HFFc6 (cell line): ENCODE measurements at regions not wholly inside any gene's neighbourhood (a gene's known extent, or its start where the extent isn't known, plus 50 kb on each side); places are given as distances from the start of the nearest gene placed in this dataset.
A peak's percentile ranks its signal among the peaks of the same experiment; 100 is the strongest.

Experiments
- DNase-seq: peaks from one replicate; pipeline ENCODE4 v3.0.0-alpha.2; 2018
- H3K27ac Mint-ChIP-seq: 2 replicates; pipeline ENCODE4 v1.8.0; 2020; ENCODE audit warnings: mild to moderate bottlenecking, mixed read lengths
- H3K27me3 Mint-ChIP-seq: 2 replicates; pipeline ENCODE4 v1.8.0; 2021; ENCODE audit warnings: mild to moderate bottlenecking, moderate library complexity, mixed read lengths; ENCODE audit not compliant: insufficient read depth
- H3K36me3 Mint-ChIP-seq: 2 replicates; pipeline ENCODE4 v1.8.0; 2021; ENCODE audit warnings: low read depth, mixed read lengths
- H3K4me1 Mint-ChIP-seq: 2 replicates; pipeline ENCODE4 v1.8.0; 2020; ENCODE audit warnings: low read depth, mixed read lengths
- H3K4me3 Mint-ChIP-seq: 2 replicates; pipeline ENCODE4 v1.8.0; 2020; ENCODE audit warnings: mild to moderate bottlenecking, moderate library complexity, mixed read lengths
- H3K9me3 Mint-ChIP-seq: 2 replicates; pipeline ENCODE4 v1.8.0; 2020; ENCODE audit warnings: mild to moderate bottlenecking, mixed read lengths
- TF ChIP-seq, protein P1 (sequence below): fragments of 200-600 bp; sonication (generic); IDR thresholded peaks from 2 replicates; pipeline ENCODE4 v1.5.0; 2021; ENCODE audit warnings: antibody characterized with exemption, mild to moderate bottlenecking

- Mint-ChIP-seq H3K9me3 (peaks cover 18% of the 10 kb centered on the region), H3K27ac (no peak overlapping the region), H3K4me3 (no peak overlapping the region), H3K4me1 (peaks cover 9% of the 10 kb centered on the region), H3K36me3 (peaks cover 17% of the 10 kb centered on the region), H3K27me3 (peaks cover 10% of the 10 kb centered on the region)
- TF ChIP-seq, protein P1, sequence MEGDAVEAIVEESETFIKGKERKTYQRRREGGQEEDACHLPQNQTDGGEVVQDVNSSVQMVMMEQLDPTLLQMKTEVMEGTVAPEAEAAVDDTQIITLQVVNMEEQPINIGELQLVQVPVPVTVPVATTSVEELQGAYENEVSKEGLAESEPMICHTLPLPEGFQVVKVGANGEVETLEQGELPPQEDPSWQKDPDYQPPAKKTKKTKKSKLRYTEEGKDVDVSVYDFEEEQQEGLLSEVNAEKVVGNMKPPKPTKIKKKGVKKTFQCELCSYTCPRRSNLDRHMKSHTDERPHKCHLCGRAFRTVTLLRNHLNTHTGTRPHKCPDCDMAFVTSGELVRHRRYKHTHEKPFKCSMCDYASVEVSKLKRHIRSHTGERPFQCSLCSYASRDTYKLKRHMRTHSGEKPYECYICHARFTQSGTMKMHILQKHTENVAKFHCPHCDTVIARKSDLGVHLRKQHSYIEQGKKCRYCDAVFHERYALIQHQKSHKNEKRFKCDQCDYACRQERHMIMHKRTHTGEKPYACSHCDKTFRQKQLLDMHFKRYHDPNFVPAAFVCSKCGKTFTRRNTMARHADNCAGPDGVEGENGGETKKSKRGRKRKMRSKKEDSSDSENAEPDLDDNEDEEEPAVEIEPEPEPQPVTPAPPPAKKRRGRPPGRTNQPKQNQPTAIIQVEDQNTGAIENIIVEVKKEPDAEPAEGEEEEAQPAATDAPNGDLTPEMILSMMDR, result no peak
- DNase-seq, result no peak
Measured at GRCh38 chr4:181908168-181908567, 335.0 kb upstream of the TENM3 start.

- Mint-ChIP-seq H3K4me3 (no peak overlapping the region), H3K36me3 (peaks cover 23% of the 10 kb centered on the region), H3K9me3 (peaks cover 24% of the 10 kb centered on the region), H3K27me3 (peaks cover 17% of the 10 kb centered on the region), H3K4me1 (peaks cover 9% of the 10 kb centered on the region), H3K27ac (no peak overlapping the region)
- no peak for DNase-seq
- TF ChIP-seq, protein P1, result no peak
Measured at GRCh38 chr4:181909368-181909767, 333.8 kb upstream of the TENM3 start.

DNA sequence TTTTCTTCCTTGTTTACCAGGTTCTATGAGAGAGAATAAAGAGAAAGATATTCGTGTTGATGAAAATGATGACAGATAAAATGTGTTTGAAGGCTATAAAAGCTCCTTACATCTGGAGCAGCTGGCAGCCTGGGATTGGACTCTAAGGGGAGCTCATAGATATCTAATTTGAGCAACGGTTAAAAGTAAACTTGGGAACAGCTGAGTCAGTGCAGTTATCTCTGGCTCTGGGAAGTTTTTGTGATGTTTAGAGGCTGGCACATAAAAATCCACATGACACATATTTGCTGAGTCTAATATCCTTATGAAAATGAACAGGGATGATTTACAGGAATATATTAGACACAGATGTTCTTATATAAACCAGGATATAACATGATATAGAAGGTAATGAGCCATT is 331.8 kb upstream of the TENM3 start:
- TF ChIP-seq, protein P1, result no peak
- H3K36me3 Mint-ChIP-seq, result peaks cover 18% of the 10 kb centered on the region
- H3K27ac Mint-ChIP-seq, result no peak overlapping the region
- H3K9me3 Mint-ChIP-seq, result peaks cover 18% of the 10 kb centered on the region
- H3K4me3 Mint-ChIP-seq, result no peak overlapping the region
- DNase-seq, result peak; percentile 20
- H3K27me3 Mint-ChIP-seq, result peaks cover 17% of the 10 kb centered on the region
- H3K4me1 Mint-ChIP-seq, result peaks cover 9% of the 10 kb centered on the region

- H3K36me3 Mint-ChIP-seq, result peaks cover 20% of the 10 kb centered on the region
- H3K4me1 Mint-ChIP-seq, result no peaks in the 10 kb centered on the region; the same call in 1 of the 2 replicates
- no peak overlapping the region for H3K27ac Mint-ChIP-seq
- DNase-seq, result no peak
- H3K4me3 Mint-ChIP-seq, result no peak overlapping the region
- TF ChIP-seq, protein P1, result no peak
- peaks cover 8% of the 10 kb centered on the region for H3K27me3 Mint-ChIP-seq
- peaks cover 30% of the 10 kb centered on the region for H3K9me3 Mint-ChIP-seq
Measured at GRCh38 chr4:181933471-181933870, 309.7 kb upstream of the TENM3 start.

DNA sequence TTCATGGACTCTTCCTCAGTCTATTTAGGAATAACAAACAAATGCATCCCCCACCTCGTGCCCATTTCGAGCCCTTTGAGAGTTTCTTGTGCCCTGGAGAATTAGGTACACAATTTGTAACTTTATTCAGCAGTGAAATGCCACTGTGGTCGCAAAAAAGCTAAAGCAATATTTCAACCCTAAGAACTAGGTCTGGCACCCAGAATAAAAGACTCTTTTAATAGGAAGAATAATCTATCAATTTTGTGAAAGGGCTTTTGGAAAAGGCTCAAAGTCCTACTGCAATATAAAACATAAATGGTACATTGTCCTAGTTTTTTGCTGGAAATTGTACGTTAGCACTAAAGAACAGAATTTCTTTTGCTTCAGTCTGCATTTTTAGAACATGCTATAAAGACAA is 304.6 kb upstream of the TENM3 start:
- Mint-ChIP-seq H3K27me3 (peaks cover 3% of the 10 kb centered on the region), H3K36me3 (no peaks in the 10 kb centered on the region), H3K9me3 (no peaks in the 10 kb centered on the region), H3K27ac (no peak overlapping the region), H3K4me1 (peaks cover 19% of the 10 kb centered on the region), H3K4me3 (no peak overlapping the region)
- TF ChIP-seq, protein P1, result no peak
- DNase-seq, result no peak
